ENCODE measurements at regions not wholly inside any gene's neighbourhood (a gene's known extent, or its start where the extent isn't known, plus 50 kb on each side); places are given as distances from the start of the nearest gene placed in this dataset.
A peak's percentile ranks its signal among the peaks of the same experiment; 100 is the strongest.
"Not testable (repeated sequence)": the region's sequence is repeated elsewhere in the genome, so short reads cannot be mapped to it uniquely, and the experiment has no call there.

DNA sequence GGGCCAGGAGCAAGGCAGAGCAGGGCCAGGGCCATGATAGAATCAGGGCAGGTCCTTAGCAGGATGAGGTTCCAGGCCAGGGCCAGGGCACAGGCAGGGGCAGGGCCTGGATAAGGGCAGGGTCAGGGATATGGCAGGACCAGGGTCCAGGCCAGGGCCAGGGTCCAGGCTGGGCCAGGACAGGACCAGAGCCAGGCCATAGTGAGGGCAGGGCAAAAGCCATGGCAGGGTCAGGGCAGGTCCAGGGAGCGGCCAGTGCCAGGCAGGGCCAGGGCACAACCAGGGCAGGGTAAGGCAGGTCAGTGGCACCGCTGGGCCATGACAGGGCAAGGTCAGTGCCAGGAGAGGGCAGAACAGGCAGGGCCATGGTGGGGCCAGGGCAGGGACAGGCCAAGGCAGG is 152.2 kb downstream of the LIPI start:
- Histone ChIP-seq H3K4me1 (replicated peaks in 1 of 2) (no peaks in the 10 kb centered on the region), H3K4me3 (no peak overlapping the region), H3K27ac (no peak overlapping the region)
- in situ Hi-C loops (cut with MboI; ENCODE audit: low pct_unique_long_range_greater_than_20kb in 2 of 9, low sequenced_read_pairs in 9 of 9, unreplicated experiment in 9 of 9), result no loop called here
- no CpG with 5 or more reads among the region's 2 CpGs for WGBS, 10 experiments
- no peak for ATAC-seq (replicated peaks in 6 of 8)

DNA sequence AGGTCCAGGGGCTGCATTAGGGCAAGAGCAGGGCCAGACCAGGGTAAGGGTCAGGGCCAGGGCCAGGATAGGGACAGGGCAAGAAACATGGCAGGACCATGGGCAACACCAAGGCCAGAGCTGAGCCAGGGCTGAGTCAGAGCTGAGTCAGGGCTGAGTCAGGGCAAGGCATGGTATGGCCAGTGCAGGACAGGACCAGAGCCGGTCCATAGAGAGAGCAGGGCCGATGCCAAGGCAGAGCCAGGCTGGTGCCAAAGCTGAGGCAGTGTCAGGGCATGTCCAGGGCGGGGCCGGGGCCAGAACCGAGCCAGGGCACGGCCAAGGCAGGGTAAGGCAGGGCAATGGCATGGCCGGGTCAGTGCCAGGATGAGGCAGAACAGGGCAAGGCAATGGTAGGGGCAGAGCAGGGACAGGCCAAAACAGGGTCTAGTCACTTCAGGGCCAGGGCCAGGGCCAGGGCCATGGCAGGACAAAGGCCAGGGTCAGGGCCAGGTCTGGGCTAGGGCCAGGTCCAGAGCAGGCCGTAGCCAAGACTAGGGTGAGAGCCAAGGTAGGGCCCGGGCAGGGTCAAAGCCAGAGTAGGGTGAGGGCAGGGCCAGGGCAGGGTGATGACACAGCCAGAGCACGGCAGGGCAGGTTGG is 152.8 kb downstream of the LIPI start:
- in situ Hi-C loops (cut with MboI; ENCODE audit: low pct_unique_long_range_greater_than_20kb in 2 of 9, low sequenced_read_pairs in 9 of 9, unreplicated experiment in 9 of 9), result not testable (repeated sequence)
- peak in 3 of 8 experiments; percentile 15 to 76 (median 58) for ATAC-seq (replicated peaks in 6 of 8)
- 40% methylated on average over 2 of the region's 10 CpGs; no CpG with 5 or more reads in 9 of the 10 experiments for WGBS, 10 experiments

DNA sequence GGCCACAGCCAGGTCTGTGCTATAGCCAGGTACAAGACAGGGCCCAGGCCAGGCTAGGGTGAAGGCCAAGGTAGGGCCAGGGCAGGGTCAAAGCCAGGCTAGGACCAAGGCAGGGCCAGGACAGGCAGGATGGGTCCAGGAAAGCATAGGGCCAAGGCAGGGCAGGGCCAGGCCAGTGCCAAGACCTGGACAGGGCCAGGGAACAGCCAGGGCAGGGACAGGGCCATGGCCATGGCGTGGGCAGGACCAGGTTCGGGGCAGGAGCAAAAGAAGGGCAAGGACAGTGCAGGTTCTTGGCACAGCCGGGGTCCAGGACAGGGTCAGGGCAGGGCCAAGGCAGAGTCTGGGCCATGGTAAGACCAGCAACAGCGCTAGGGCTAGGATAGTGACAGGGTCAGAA is 153.4 kb downstream of the LIPI start:
- ATAC-seq (replicated peaks in 6 of 8), result no peak
- 95 to 100% (median 100%) methylated on average over 1 to 4 of the region's 4 CpGs; no CpG with 5 or more reads in 5 of the 10 experiments for WGBS, 10 experiments
- Histone ChIP-seq H3K4me1 (replicated peaks in 1 of 2) (no peaks in the 10 kb centered on the region), H3K4me3 (no peak overlapping the region), H3K27ac (no peak overlapping the region)
- in situ Hi-C loops (cut with MboI; ENCODE audit: low pct_unique_long_range_greater_than_20kb in 2 of 9, low sequenced_read_pairs in 9 of 9, unreplicated experiment in 9 of 9), result no loop called here

More for the DNA sequence above, 152.8 kb downstream of the LIPI start:
- H3K27ac ChIP-seq; H3K4me1 ChIP-seq (replicated peaks in 1 of 2); H3K4me3 ChIP-seq: not testable (repeated sequence)

DNA sequence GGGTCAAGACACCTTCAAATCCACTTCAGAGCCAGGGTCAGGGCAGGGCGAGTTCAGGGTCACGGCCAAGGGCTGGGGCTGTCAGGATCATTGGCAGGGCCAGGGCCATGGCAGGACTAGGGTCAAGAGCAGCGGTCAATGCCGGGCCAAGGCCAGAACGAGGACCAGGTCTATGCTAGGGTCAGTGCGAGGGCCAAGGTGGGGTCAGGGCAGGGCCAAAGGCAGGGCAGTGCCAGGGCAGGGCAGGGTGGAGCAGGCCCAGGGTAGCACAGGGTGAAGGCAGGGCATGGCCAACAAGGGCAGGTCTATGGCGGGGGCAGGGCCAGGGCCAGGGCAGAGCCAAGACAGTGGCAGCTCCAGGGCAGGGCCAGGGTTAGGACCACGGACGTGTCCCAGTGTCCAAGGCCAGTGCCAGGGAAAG is 154.0 kb downstream of the LIPI start:
- Histone ChIP-seq H3K27ac (no peak overlapping the region), H3K4me1 (replicated peaks in 1 of 2) (no peaks in the 10 kb centered on the region), H3K4me3 (no peak overlapping the region)
- in situ Hi-C loops (cut with MboI; ENCODE audit: low pct_unique_long_range_greater_than_20kb in 2 of 9, low sequenced_read_pairs in 9 of 9, unreplicated experiment in 9 of 9), result no loop called here
- WGBS, 10 experiments, result 100% methylated on average over 1 to 6 of the region's 9 CpGs; no CpG with 5 or more reads in 8 of the 10 experiments
- ATAC-seq (replicated peaks in 6 of 8), result no peak

DNA sequence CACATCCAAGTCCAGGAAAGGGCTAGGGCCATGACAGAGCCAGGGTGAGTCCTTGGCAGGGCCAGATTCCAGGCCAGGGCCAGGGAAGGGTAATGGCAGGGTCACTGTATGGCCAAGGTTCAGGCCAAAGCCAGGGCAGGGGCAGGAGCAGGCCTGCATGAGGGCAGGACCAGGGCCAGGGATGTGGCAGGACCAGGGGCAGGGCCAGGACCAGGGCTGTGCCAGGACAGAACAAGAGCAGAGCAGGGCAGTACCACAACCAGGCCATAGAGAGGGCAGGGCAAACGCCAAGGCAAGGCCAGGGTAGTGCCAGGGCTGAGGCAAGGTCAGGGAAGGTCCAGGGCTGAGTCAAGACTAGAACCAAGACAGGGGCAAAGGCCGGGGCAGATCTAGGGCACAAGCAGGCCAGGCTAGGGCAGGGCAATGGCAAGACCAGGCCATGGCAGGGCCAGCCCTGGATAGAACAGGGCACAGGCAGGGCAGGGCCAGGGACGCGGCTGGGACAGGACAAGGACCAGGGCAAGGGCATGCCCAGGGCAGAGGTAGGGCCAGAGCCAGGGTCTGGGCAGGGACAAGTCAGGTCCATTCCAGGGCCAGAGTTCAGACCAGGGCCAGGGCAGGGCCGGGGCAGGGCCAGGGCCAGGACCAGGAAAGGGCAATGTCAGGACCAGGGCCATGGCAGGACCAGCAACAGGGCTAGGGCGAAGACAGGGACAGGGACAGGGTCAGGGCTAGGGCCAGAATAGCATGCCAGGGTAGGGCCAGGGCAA is 154.8 kb downstream of the LIPI start:
- H3K4me3 ChIP-seq; ATAC-seq (replicated peaks in 6 of 8); H3K4me1 ChIP-seq (replicated peaks in 1 of 2); in situ Hi-C loops (cut with MboI; ENCODE audit: low pct_unique_long_range_greater_than_20kb in 2 of 9, low sequenced_read_pairs in 9 of 9, unreplicated experiment in 9 of 9); H3K27ac ChIP-seq: not testable (repeated sequence)
- WGBS, 10 experiments, result 67 to 100% (median 90%) methylated on average over 1 to 5 of the region's 6 CpGs; no CpG with 5 or more reads in 6 of the 10 experiments

DNA sequence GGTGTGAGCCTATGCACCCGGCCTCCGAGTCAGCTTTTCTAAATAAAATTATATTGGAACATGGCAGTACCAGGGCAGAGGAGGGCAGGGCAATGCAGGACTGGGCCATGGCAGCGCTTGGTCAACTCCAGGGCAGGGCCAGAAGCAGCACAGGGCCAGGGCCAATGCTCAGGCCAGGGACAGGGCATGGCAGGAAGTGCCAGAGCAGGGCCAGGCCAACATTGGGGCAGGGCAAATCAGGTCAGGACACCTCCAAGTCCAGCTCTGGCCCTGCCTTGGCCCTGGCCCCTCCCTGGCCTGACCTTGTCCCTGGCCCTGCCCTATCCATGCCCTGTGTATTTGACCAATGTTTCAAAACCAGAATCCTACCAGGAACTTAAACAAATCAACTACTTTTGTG is 156.1 kb downstream of the LIPI start:
- Histone ChIP-seq H3K4me1 (replicated peaks in 1 of 2) (no peaks in the 10 kb centered on the region), H3K4me3 (no peak overlapping the region), H3K27ac (no peak overlapping the region)
- in situ Hi-C loops (cut with MboI; ENCODE audit: low pct_unique_long_range_greater_than_20kb in 2 of 9, low sequenced_read_pairs in 9 of 9, unreplicated experiment in 9 of 9), result no loop called here
- WGBS, 10 experiments, result 81 to 100% (median 100%) methylated on average over 1 to 3 of the region's 3 CpGs; no CpG with 5 or more reads in 5 of the 10 experiments
- no peak for ATAC-seq (replicated peaks in 6 of 8)

DNA sequence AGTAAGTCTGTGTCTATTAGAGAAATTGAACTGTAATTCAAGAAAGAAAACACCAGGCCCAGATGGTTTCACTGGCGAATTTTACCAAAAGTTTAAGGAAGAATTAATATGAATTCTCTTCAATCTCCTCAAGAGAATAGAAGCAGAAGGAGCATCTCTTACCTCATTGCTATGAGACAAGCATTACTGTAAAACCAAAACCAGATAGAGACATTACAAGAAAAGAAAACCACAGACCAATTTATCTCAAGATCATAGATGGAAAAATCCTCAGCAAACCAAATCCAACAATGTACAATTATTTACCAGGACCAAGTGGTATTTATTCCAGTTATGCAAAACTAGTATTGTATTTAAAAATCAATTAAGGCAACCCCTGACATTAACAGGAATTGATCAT is 160.6 kb downstream of the LIPI start:
- 0 to 100% (median 84%) methylated on average over 1 of the region's 1 CpG; no CpG with 5 or more reads in 2 of the 10 experiments for WGBS, 10 experiments
- H3K27ac ChIP-seq, result no peak overlapping the region
- no peak overlapping the region for H3K4me3 ChIP-seq
- in situ Hi-C loops (cut with MboI; ENCODE audit: low pct_unique_long_range_greater_than_20kb in 2 of 9, low sequenced_read_pairs in 9 of 9, unreplicated experiment in 9 of 9), result no loop called here
- no peak for ATAC-seq (replicated peaks in 6 of 8)
- no peaks in the 10 kb centered on the region for H3K4me1 ChIP-seq (replicated peaks in 1 of 2)

DNA sequence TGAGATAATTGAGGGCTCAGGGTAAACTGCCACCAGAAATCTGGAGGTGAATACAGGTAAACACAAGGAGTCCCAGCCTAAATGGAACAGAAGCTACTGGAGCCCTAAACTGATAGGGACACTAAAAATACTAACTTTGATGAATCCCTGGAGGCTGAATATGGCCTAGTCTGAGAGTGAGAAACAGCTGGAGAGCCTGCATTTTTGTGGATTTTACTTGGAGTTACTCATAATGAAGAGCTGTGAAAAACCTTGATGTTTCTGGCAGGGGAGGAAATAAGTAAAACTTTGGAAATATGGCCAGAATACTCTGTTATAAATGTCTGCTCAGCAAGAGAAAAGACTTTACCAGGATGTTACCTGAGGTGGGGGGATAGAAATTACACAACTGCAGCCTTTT is 164.4 kb downstream of the LIPI start:
- in situ Hi-C loops (cut with MboI; ENCODE audit: low pct_unique_long_range_greater_than_20kb in 2 of 9, low sequenced_read_pairs in 9 of 9, unreplicated experiment in 9 of 9), result no loop called here
- no peak for ATAC-seq (replicated peaks in 6 of 8)
- Histone ChIP-seq H3K4me3 (no peak overlapping the region), H3K4me1 (replicated peaks in 1 of 2) (no peaks in the 10 kb centered on the region), H3K27ac (no peak overlapping the region)

DNA sequence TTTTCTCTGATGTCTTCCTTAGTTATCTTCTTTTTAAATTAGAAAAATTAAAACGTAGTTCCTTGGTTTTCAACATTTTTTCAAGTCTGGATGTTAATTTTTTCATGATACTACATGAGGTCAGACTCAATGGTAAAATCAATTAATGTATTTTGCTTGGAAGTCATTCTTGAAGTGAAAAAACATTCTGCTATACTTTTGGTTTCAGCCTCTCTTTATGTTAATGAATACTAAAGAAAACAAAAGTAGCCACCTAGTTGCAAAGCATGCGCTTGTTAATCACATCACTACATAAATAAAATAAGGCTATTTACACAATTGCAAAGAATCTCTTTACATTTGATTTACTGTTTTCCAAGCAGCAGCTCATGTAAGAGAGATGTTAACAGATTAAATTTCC is 170.4 kb downstream of the LIPI start:
- in situ Hi-C loops (cut with MboI; ENCODE audit: low pct_unique_long_range_greater_than_20kb in 2 of 9, low sequenced_read_pairs in 9 of 9, unreplicated experiment in 9 of 9), result no loop called here
- no peak overlapping the region for H3K4me3 ChIP-seq
- 33 to 100% (median 79%) methylated on average over 1 to 2 of the region's 2 CpGs for WGBS, 10 experiments
- H3K4me1 ChIP-seq (replicated peaks in 1 of 2), result no peaks in the 10 kb centered on the region
- no peak for ATAC-seq (replicated peaks in 6 of 8)
- no peak overlapping the region for H3K27ac ChIP-seq

DNA sequence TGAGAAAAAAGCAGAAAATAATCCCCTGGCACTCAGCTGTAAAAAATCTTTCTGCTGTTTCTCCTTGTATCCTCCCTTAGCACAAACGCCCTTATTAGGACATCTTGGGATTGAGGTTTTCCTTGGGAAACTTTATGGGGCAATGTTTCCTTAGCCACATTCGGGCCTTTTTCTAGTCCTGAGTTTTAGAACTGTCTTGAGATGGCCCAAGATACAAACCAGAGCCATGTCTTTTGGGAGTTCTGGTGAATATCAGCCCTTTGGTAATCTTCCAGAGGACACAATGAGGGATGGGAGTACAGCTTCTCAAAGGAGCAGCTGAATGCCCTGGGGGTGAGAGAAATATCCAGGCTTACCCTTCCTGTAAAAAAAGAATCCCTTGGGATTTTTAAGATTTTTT is 182.1 kb downstream of the LIPI start:
- H3K4me3 ChIP-seq; ATAC-seq (replicated peaks in 6 of 8); in situ Hi-C loops (cut with MboI; ENCODE audit: low pct_unique_long_range_greater_than_20kb in 2 of 9, low sequenced_read_pairs in 9 of 9, unreplicated experiment in 9 of 9); H3K4me1 ChIP-seq (replicated peaks in 1 of 2); H3K27ac ChIP-seq: not testable (repeated sequence)
- 0 to 29% (median 10%) methylated on average over 1 to 2 of the region's 2 CpGs; no CpG with 5 or more reads in 5 of the 10 experiments for WGBS, 10 experiments

DNA sequence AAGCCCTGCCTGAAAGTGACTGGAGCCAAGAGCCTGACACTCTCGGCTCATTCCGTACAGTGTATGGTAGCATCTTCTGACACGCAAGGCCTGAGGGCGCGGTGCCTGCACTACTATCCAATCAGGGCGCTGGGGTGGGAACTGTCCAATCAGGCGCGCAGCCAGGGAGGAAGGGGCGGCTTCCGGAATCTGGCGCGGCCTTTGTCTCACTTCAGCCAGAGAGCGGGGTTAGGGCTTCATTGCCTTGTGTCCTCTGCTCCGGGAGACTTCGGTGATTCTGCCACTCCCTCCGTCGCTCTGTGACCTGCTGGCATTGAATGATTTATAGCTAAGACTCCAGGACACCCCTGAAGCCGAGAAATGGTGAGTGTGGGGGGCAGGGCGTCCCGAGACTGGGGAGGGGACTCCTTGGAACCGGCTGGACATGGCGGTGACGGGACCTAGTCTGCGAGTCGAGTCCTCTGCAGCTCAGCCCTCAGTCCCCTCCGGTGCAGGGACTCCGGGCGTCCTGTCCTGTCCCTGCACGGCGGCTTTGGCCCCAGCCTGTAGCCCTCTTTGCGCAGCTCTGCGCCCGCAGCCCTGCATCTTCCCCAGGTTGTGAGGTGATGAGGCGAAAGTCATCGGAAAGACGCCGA is 183.4 kb downstream of the LIPI start:
- peak; percentile 100 for ATAC-seq (replicated peaks in 6 of 8)
- H3K4me1 ChIP-seq (replicated peaks in 1 of 2); in situ Hi-C loops (cut with MboI; ENCODE audit: low pct_unique_long_range_greater_than_20kb in 2 of 9, low sequenced_read_pairs in 9 of 9, unreplicated experiment in 9 of 9): not testable (repeated sequence)
- Histone ChIP-seq H3K27ac (peak overlapping the region in 1 of 2 donors; percentile 7), H3K4me3 (peak overlapping the region; percentile 60 to 89 (median 71))
- 0 to 10% methylated on average over 2 to 5 of the region's 37 CpGs; no CpG with 5 or more reads in 8 of the 10 experiments for WGBS, 10 experiments

DNA sequence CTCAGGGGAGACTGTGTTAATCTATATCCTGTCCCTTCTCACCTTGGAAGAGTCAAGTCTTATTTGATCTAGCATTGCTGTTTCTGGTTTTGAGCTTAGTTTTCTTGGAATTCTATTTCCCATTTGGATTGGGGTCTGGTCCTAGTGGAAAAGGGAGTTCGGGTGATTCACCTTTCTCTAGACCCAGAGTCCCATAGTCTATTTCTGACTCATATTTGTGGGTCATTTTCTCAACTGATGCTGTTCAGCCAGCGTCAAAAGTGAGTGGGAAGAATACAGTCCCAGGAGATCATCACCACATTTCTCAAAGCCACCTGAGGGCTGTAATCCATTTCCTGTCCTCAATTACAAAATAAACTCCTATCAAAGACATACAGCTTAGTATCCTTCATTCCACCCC is 190.6 kb downstream of the LIPI start:
- 33 to 100% methylated on average over 1 of the region's 2 CpGs; no CpG with 5 or more reads in 8 of the 10 experiments for WGBS, 10 experiments
- ATAC-seq (replicated peaks in 6 of 8); H3K4me1 ChIP-seq (replicated peaks in 1 of 2); H3K4me3 ChIP-seq; H3K27ac ChIP-seq; in situ Hi-C loops (cut with MboI; ENCODE audit: low pct_unique_long_range_greater_than_20kb in 2 of 9, low sequenced_read_pairs in 9 of 9, unreplicated experiment in 9 of 9): not testable (repeated sequence)

DNA sequence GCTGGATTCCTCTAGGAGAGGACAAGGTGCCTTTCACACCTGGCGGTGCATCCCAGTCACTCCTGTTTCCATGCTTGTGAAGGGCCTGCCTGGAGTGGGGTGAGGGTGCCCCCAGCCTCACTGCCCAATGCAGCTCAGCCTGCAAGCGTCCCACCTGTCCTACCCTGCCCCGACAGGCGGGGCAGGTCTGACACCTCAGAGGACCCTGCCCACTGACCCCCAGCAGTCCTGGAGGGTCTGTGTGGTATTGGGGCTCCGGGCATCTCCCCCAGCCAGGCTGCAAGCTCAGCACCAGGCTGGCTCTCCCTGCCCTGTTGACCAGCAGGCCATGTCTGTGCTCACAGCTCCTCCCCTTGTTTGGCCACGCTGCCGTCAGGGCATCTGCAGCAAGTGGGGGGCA is 194.9 kb downstream of the LIPI start:
- H3K27ac ChIP-seq; H3K4me1 ChIP-seq (replicated peaks in 1 of 2); ATAC-seq (replicated peaks in 6 of 8); H3K4me3 ChIP-seq; in situ Hi-C loops (cut with MboI; ENCODE audit: low pct_unique_long_range_greater_than_20kb in 2 of 9, low sequenced_read_pairs in 9 of 9, unreplicated experiment in 9 of 9): not testable (repeated sequence)
- no CpG with 5 or more reads among the region's 7 CpGs for WGBS, 10 experiments
